Uterus (tissue), 3 donors: ENCODE measurements at regions not wholly inside any gene's neighbourhood (a gene's known extent, or its start where the extent isn't known, plus 50 kb on each side); places are given as distances from the start of the nearest gene placed in this dataset.
"Not testable (repeated sequence)": the region's sequence is repeated elsewhere in the genome, so short reads cannot be mapped to it uniquely, and the experiment has no call there.

Experiments used
- DNase-seq, 2 donors: peaks; one replicate each; pipeline ENCODE4 v3.0.0-alpha.2; 2019 to 2020
- H3K27ac ChIP-seq, 2 donors: fragments of 200-600 bp; sonication (generic); 1 replicate in 1 of 2; 2 replicates in 1 of 2; pipeline ENCODE4 v1.5.1; 2016 to 2018
- H3K27me3 ChIP-seq, 2 donors: fragments of 200-600 bp; sonication (generic); one replicate each; pipeline ENCODE4 v1.5.1; 2018 to 2019; ENCODE audit warnings: control low read depth in 1 of 2
- H3K36me3 ChIP-seq, 2 donors: fragments of 200-600 bp; sonication (generic); one replicate each; pipeline ENCODE4 v1.5.1; 2019; ENCODE audit warnings: control low read depth in 1 of 2
- H3K4me1 ChIP-seq, 2 donors: fragments of 200-600 bp; sonication (generic); one replicate each; pipeline ENCODE4 v1.5.1; 2018 to 2019; ENCODE audit warnings: control low read depth in 1 of 2
- H3K4me3 ChIP-seq, 2 donors: fragments of 200-600 bp; sonication (generic); 1 replicate in 1 of 2; 2 replicates in 1 of 2; pipeline ENCODE4 v1.5.1; 2018 to 2019; ENCODE audit warnings: mild to moderate bottlenecking in 1 of 2
- H3K9me3 ChIP-seq, 2 donors: fragments of 200-600 bp; sonication (generic); one replicate each; pipeline ENCODE4 v1.5.1; 2019; ENCODE audit warnings: control low read depth in 1 of 2
- CTCF ChIP-seq, 4 experiments: fragments of 200-600 bp in 2 of 4; fragments of 450-650 bp in 2 of 4; sonication (generic) in 2 of 4; IDR thresholded peaks; one replicate each; pipeline ENCODE4 v1.5.1; 2016 to 2019; ENCODE audit warnings: antibody characterized with exemption in 4 of 4, mild to moderate bottlenecking in 2 of 4, moderate library complexity in 1 of 4
- POLR2A ChIP-seq, 2 donors: fragments of 450-650 bp; IDR thresholded peaks; one replicate each; pipeline ENCODE4 v1.6.1; 2016; ENCODE audit warnings: antibody characterized with exemption in 2 of 2, mild to moderate bottlenecking in 1 of 2, moderate library complexity in 1 of 2
- intact Hi-C: fragments of 100-400 bp; cut with DNase I; formaldehyde crosslinking; loops from one replicate; pipeline ENCODE4 v1.15.1; 2023; ENCODE audit warnings: low total_unique reads
- donor health status: DM: yes; HTN: yes; CAD: no.

DNA sequence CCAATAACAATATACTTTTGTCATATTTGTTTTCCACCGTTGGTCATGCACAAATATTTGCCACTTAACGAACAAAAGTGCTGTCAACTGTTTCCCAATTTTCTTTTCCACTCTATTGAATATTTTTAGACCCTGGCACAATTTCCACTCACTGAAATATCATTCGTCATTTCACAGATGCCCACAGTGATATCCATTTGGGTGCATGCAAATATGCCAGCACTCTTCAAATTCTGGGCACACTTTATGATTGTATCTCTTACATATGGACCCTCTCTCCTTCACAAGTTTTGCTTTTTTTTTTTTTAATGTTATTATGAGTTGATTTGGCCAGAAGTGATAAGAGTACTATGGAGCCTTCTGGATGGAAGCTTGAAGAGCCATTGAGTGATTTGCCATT, 1557.3 kb upstream of the FLRT2 start:
- no peaks in the 10 kb centered on the region for H3K4me1 ChIP-seq
- H3K36me3 ChIP-seq = no peaks in the 10 kb centered on the region
- intact Hi-C loops = no loop called here
- no peaks in the 10 kb centered on the region for H3K9me3 ChIP-seq
- H3K4me3 ChIP-seq = no peak overlapping the region
- no peak for TF ChIP-seq POLR2A (IDR thresholded peaks at IDR 0.05)
- TF ChIP-seq CTCF (IDR thresholded peaks at IDR 0.05) = no peak
- DNase-seq = no peak
- no peaks in the 10 kb centered on the region for H3K27me3 ChIP-seq
- H3K27ac ChIP-seq = no peak overlapping the region

DNA sequence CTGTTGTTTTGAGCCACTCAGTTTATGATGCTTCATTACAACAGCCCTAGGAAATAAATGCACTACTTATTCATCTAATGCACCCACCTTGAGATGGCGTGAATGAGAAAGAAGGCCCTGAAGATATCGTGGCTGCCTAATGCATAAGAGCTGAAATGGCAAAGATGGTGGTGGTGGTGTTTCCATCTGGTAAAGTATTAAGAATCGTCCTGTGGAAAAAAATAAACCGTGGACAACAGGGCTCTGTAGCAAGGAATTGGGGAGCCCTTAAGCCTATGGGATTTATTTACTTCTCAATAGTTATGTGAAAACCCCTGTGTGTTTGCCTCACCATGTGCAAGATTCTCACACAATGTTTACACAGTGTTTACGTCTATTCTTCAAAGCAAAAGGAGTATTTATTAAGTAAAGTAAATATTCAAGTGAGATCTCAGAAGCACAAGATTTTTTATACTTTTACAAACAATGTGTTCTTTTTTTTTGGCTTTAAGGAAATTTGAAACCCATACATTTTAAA, 1555.2 kb upstream of the FLRT2 start:
- DNase-seq = no peak
- no peak for TF ChIP-seq POLR2A (IDR thresholded peaks at IDR 0.05)
- no peak for TF ChIP-seq CTCF (IDR thresholded peaks at IDR 0.05)
- no peak overlapping the region for H3K27ac ChIP-seq
- intact Hi-C loops = no loop called here
- no peaks in the 10 kb centered on the region for H3K36me3 ChIP-seq
- no peaks in the 10 kb centered on the region for H3K9me3 ChIP-seq
- no peaks in the 10 kb centered on the region for H3K27me3 ChIP-seq
- no peak overlapping the region for H3K4me3 ChIP-seq
- H3K4me1 ChIP-seq = no peaks in the 10 kb centered on the region

DNA sequence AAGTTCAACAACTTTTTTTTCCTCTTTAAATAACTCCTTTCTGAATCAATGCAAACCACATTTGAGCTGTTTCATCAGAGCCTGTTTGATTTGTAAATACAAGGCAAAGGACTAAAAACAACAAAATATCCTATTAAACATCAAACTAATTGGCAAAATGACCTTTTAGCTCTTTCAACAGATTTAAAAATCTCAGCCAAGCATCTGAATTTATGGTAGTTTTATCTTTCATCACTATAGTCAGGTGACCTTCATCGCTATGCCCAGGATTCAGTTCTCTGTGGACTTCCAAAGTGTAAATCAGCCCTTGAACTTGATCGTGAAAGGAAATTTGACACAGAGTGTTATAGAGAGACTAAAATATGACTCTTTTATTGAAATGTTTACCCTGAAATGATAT, 1554.5 kb upstream of the FLRT2 start:
- H3K4me3 ChIP-seq = no peak overlapping the region
- no peak for TF ChIP-seq CTCF (IDR thresholded peaks at IDR 0.05)
- no peak for TF ChIP-seq POLR2A (IDR thresholded peaks at IDR 0.05)
- H3K4me1 ChIP-seq = no peaks in the 10 kb centered on the region
- no peaks in the 10 kb centered on the region for H3K9me3 ChIP-seq
- no peak overlapping the region for H3K27ac ChIP-seq
- DNase-seq = no peak
- intact Hi-C loops = no loop called here
- H3K27me3 ChIP-seq = no peaks in the 10 kb centered on the region
- H3K36me3 ChIP-seq = no peaks in the 10 kb centered on the region

DNA sequence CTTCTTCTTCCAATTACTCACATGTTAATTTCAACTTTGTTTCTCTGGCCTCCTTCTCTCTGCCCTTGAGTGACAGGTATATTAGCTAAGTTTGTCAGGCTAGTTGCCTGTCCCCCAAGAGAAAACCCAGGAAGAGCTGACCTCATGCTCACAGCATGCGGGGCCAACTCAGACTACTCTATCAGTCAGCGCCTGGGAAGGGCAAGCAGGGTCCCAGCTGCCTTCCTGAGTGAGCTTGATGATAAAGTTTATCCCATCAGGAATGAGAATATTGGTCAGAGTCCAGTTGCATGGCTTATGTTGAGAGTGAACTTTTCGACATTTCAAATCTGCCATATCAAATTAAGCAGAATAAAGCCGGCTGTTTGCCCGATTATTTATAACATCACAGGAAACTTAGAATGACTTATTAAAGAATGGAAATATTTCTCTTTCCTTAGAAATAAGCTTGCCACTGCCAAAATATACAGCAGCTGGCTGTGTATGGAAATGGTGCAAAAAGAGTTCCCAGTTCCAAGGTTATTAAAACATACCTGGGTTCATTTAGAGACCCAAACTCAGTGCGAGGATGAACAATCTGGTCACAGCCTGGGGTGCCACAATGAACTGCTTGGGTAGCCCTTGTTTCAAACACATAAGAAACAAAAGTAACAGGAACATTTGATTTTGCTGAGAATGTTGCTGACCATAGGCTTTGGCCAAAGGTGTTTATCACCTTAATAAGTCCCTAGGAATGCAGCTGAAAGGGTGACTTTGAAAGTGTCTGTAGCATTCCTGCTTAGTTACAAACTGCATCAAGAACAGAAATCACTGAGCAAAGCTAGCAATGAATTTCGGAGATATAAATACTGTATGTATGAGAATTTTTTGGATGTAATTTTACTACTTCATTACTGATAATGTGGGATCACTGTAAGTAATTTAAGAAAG, 1553.8 kb upstream of the FLRT2 start:
- DNase-seq = no peak
- H3K4me1 ChIP-seq = no peaks in the 10 kb centered on the region
- H3K27ac ChIP-seq = no peak overlapping the region
- no peaks in the 10 kb centered on the region for H3K27me3 ChIP-seq
- no peak overlapping the region for H3K4me3 ChIP-seq
- H3K36me3 ChIP-seq = no peaks in the 10 kb centered on the region
- intact Hi-C loops = no loop called here
- no peak for TF ChIP-seq POLR2A (IDR thresholded peaks at IDR 0.05)
- TF ChIP-seq CTCF (IDR thresholded peaks at IDR 0.05) = no peak
- H3K9me3 ChIP-seq = no peaks in the 10 kb centered on the region

DNA sequence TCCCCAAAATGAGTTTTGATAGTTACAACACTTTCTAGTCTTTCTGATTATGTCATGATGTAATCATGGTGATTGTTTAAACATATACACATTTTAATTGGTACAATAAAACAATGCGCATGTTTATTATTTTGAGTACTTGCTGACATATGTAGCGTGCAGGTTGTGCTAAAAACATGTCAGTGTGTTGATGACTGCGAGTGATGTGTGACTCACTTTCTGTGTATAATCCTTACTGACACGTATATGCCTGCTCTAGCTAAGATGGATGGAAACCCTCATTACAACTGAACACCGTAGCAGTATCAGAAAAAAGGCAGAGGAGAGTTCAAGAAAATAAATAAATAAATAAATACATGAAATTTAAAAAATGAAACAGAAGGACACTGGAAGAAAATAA, 1552.4 kb upstream of the FLRT2 start:
- Histone ChIP-seq H3K27me3 (no peaks in the 10 kb centered on the region), H3K36me3 (no peaks in the 10 kb centered on the region), H3K4me1 (no peaks in the 10 kb centered on the region), H3K4me3 (no peak overlapping the region), H3K27ac (no peak overlapping the region), H3K9me3 (no peaks in the 10 kb centered on the region)
- intact Hi-C loops = no loop called here
- TF ChIP-seq CTCF (IDR thresholded peaks at IDR 0.05) = no peak
- TF ChIP-seq POLR2A (IDR thresholded peaks at IDR 0.05) = no peak
- no peak for DNase-seq

GRCh38 chr14:83981676-83982258, 1548.2 kb upstream of the FLRT2 start:
- intact Hi-C loops, DNase-seq, H3K4me3 ChIP-seq, H3K9me3 ChIP-seq, H3K27ac ChIP-seq, H3K27me3 ChIP-seq, H3K36me3 ChIP-seq, H3K4me1 ChIP-seq: not testable (repeated sequence)
